IPS-15b (cell line): ENCODE measurements at regions not wholly inside any gene's neighbourhood (a gene's known extent, or its start where the extent isn't known, plus 50 kb on each side); places are given as distances from the start of the nearest gene placed in this dataset.

ENCODE experiments used
- H3K27me3 ChIP-seq: one replicate; pipeline ENCODE4 v1.6.1; 2013; ENCODE audit warnings: low read length; ENCODE audit not compliant: control insufficient read depth, insufficient read depth
- H3K36me3 ChIP-seq: one replicate; pipeline ENCODE4 v1.6.1; 2013; ENCODE audit warnings: low read length; ENCODE audit not compliant: control insufficient read depth, insufficient read depth
- H3K4me1 ChIP-seq: one replicate; pipeline ENCODE4 v1.6.1; 2013; ENCODE audit warnings: mild to moderate bottlenecking, low read length; ENCODE audit not compliant: control insufficient read depth, insufficient read depth
- H3K4me3 ChIP-seq: one replicate; pipeline ENCODE4 v1.5.1; 2013; ENCODE audit warnings: low read depth, low read length
- H3K9ac ChIP-seq: one replicate; pipeline ENCODE4 v1.6.1; 2013; ENCODE audit warnings: low read depth, mild to moderate bottlenecking, low read length
- H3K9me3 ChIP-seq: one replicate; pipeline ENCODE4 v1.6.1; 2013; ENCODE audit warnings: mild to moderate bottlenecking, low read length; ENCODE audit not compliant: control insufficient read depth, insufficient read depth

GRCh38 chr16:86787538-86787937 is 209.2 kb downstream of the FOXL1 start:
- no peaks in the 10 kb centered on the region for H3K36me3 ChIP-seq
- no peaks in the 10 kb centered on the region for H3K4me1 ChIP-seq
- no peak overlapping the region for H3K4me3 ChIP-seq
- H3K9ac ChIP-seq = no peak overlapping the region
- no peaks in the 10 kb centered on the region for H3K27me3 ChIP-seq
- H3K9me3 ChIP-seq = no peaks in the 10 kb centered on the region

DNA sequence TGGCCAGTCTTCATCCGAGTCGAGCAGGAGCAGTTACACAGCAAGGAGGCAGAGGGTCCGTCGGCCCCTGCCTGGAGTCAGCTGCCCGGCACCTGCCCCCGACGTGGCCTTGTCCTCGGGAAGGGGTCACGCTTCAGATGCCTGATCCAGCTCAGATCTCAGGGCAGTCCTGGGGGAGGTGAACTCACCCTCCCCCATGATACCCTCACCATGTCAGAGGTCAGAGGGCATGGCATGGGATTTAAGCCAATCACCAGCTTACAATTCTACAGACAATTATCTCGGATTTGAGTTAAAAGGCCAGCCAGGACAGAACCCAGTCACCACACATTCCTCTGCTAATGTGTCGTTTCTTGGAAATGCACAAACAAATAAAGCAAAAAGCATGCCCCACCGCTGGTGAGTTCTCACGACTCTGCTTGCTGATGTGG is 211.3 kb downstream of the FOXL1 start:
- H3K9me3 ChIP-seq = no peaks in the 10 kb centered on the region
- H3K36me3 ChIP-seq = no peaks in the 10 kb centered on the region
- H3K4me1 ChIP-seq = no peaks in the 10 kb centered on the region
- H3K27me3 ChIP-seq = no peaks in the 10 kb centered on the region
- no peak overlapping the region for H3K9ac ChIP-seq
- no peak overlapping the region for H3K4me3 ChIP-seq

GRCh38 chr16:86791287-86792035 is 213.1 kb downstream of the FOXL1 start:
- H3K4me3 ChIP-seq = no peak overlapping the region
- H3K9ac ChIP-seq = no peak overlapping the region
- H3K36me3 ChIP-seq = no peaks in the 10 kb centered on the region
- H3K9me3 ChIP-seq = no peaks in the 10 kb centered on the region
- H3K4me1 ChIP-seq = no peaks in the 10 kb centered on the region
- H3K27me3 ChIP-seq = no peaks in the 10 kb centered on the region

GRCh38 chr16:86794216-86794864 is 216.0 kb downstream of the FOXL1 start:
- Histone ChIP-seq H3K36me3 (no peaks in the 10 kb centered on the region), H3K4me3 (no peak overlapping the region), H3K9ac (no peak overlapping the region), H3K27me3 (peaks cover 12% of the 10 kb centered on the region), H3K4me1 (no peaks in the 10 kb centered on the region), H3K9me3 (no peaks in the 10 kb centered on the region)

- peaks cover 43% of the 10 kb centered on the region for H3K27me3 ChIP-seq
- H3K4me1 ChIP-seq = peaks cover 6% of the 10 kb centered on the region
Observed at GRCh38 chr16:86797700-86798099, 219.4 kb downstream of the FOXL1 start.

GRCh38 chr16:86798247-86799041 is 220.1 kb downstream of the FOXL1 start:
- Histone ChIP-seq H3K9ac (no peak overlapping the region), H3K4me3 (no peak overlapping the region), H3K36me3 (no peaks in the 10 kb centered on the region), H3K27me3 (peaks cover 50% of the 10 kb centered on the region), H3K9me3 (no peaks in the 10 kb centered on the region), H3K4me1 (peaks cover 6% of the 10 kb centered on the region)

More at GRCh38 chr16:86797700-86798099, 219.4 kb downstream of the FOXL1 start:
- no peak overlapping the region for H3K4me3 ChIP-seq
- no peaks in the 10 kb centered on the region for H3K9me3 ChIP-seq
- H3K36me3 ChIP-seq = no peaks in the 10 kb centered on the region
- no peak overlapping the region for H3K9ac ChIP-seq

DNA sequence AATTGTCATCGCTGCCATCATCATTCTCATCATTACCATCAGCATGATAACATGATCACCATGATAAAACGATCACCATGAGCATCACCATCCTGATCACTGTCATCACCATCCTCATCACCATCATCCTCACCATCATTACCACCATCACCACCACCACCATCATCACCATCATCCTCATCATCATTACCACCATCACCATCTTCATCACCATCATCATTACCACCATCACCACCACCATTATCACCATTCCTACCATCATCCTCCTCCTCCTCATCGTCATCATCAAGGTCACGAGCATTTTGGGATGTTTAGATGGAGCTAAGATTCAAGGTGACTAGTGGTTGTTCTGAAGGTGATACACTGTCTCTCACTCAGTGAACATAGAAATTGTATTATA is 221.0 kb downstream of the FOXL1 start:
- H3K27me3 ChIP-seq = peaks cover 58% of the 10 kb centered on the region
- H3K4me1 ChIP-seq = peaks cover 6% of the 10 kb centered on the region
- no peak overlapping the region for H3K9ac ChIP-seq
- H3K4me3 ChIP-seq = no peak overlapping the region
- no peaks in the 10 kb centered on the region for H3K9me3 ChIP-seq
- no peaks in the 10 kb centered on the region for H3K36me3 ChIP-seq

- Histone ChIP-seq H3K4me3 (no peak overlapping the region), H3K9me3 (no peaks in the 10 kb centered on the region), H3K36me3 (no peaks in the 10 kb centered on the region), H3K9ac (no peak overlapping the region), H3K27me3 (peaks cover 73% of the 10 kb centered on the region), H3K4me1 (peaks cover 6% of the 10 kb centered on the region)
Observed at GRCh38 chr16:86800894-86801293, 222.5 kb downstream of the FOXL1 start.

DNA sequence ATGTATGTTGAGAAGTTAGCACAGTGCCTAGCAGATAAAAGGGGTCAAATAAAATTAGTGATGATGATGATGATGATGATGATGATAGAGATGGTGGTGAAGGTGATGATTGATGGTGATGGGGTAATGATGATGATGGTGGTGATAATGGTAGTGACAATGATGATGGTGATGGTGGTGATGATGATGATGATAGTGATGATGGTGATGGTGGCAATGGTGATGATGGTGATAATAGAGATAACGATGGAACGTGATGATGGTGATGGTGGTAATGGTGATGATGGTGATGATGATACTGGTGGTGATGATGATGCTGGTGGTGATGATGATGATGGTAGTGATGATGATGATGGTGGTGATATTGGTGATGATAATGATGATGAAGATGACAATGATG is 223.7 kb downstream of the FOXL1 start:
- Histone ChIP-seq H3K27me3 (peaks cover 81% of the 10 kb centered on the region), H3K9ac (no peak overlapping the region), H3K4me1 (peaks cover 11% of the 10 kb centered on the region), H3K36me3 (no peaks in the 10 kb centered on the region), H3K4me3 (no peak overlapping the region), H3K9me3 (no peaks in the 10 kb centered on the region)

- Histone ChIP-seq H3K9ac (no peak overlapping the region), H3K36me3 (no peaks in the 10 kb centered on the region), H3K9me3 (no peaks in the 10 kb centered on the region), H3K4me1 (peaks cover 15% of the 10 kb centered on the region), H3K27me3 (peaks cover 79% of the 10 kb centered on the region), H3K4me3 (no peak overlapping the region)
Observed at GRCh38 chr16:86805188-86805587, 226.8 kb downstream of the FOXL1 start.

GRCh38 chr16:86806181-86806837 is 228.0 kb downstream of the FOXL1 start:
- no peak overlapping the region for H3K9ac ChIP-seq
- peaks cover 74% of the 10 kb centered on the region for H3K27me3 ChIP-seq
- H3K4me1 ChIP-seq = peaks cover 11% of the 10 kb centered on the region
- H3K9me3 ChIP-seq = no peaks in the 10 kb centered on the region
- H3K4me3 ChIP-seq = peak overlapping the region; percentile 43
- no peaks in the 10 kb centered on the region for H3K36me3 ChIP-seq
